ENCODE measurements at regions not wholly inside any gene's neighbourhood (a gene's known extent, or its start where the extent isn't known, plus 50 kb on each side); places are given as distances from the start of the nearest gene placed in this dataset.
"Not testable (repeated sequence)": the region's sequence is repeated elsewhere in the genome, so short reads cannot be mapped to it uniquely, and the experiment has no call there.

DNA sequence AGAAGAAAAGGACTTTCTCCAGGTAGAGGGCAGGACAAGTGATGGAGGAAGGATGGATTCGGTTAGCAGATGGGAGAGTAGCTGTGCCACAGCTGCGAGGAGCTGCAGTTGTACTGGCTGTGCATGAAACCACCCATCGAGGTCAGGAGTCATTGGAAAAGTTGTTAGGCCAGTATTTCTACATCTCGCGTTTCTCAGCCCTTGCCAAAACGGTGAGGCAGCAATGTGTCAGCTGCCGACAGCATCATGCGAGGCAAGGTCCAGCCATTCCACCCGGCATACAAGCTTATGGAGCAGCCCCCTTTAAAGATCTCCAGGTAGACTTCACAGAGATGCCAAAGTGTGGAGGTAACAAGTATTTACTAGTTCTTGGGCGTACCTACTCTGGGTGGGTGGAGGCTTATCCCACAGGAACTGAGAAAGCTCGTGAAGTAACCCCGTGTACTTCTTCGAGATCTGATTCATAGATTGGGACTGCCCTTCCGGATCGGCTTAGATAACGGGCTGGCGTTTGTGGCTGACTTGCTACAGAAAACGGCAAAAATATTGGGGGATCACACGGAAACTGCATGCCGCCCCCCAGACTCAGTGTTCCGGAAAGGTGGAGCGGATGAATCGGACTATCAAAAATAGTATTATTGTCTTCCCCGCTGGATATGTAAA is 105.0 kb upstream of the HMX1 start:
- DNase-seq (ENCODE audit: low read depth, low spot score), result not testable (repeated sequence)

DNA sequence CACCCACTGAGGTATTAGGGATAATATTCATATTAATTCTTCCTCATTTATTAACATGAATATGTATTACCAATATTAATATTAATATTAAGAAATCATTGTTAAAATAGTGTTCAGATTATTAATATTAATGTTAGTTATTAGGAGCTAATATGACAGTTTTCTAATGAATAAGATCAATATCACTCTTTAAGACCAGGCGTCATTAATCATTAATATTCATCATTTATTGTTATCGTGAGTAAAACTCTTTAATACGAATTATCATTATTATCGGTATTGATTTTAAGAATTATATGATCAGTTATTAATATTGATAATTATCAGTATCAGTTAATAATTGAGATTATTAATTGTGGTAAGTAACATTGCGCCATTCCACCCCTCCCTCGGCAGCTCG is 101.0 kb upstream of the HMX1 start:
- not testable (repeated sequence) for DNase-seq (ENCODE audit: low read depth, low spot score)

- DNase-seq (ENCODE audit: low read depth, low spot score), result not testable (repeated sequence)
Observed at GRCh38 chr4:8965896-8966295, 94.3 kb upstream of the HMX1 start.

DNA sequence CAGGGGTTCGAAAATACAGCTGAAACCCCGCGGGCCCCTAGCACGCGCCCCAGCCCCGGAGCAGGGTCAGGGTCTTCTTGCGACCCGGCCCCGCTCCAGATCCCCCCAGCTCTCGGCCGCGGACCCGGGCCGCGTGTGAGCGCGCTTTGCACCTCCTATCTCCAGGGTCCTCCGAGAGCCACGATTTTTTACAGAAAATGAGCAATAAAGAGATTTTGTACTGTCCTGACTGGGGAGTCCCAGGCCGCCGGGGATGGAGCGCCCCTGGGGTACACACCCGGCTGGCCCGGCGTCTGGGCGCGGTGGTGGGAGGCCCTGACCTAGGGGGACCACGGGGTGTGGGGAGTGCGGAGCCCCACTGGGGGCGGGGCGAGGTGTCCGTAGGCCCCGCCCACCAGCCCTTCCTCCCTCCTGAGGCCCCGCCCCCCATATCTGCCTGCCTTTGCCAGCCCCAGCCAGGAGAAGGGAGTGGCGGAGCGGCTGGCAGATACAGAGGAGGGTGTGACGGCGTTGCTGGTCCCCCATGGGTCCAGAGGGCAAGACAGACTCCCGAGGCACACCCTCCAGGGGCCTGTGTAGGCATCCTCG is 92.7 kb upstream of the HMX1 start:
- not testable (repeated sequence) for DNase-seq (ENCODE audit: low read depth, low spot score)

DNA sequence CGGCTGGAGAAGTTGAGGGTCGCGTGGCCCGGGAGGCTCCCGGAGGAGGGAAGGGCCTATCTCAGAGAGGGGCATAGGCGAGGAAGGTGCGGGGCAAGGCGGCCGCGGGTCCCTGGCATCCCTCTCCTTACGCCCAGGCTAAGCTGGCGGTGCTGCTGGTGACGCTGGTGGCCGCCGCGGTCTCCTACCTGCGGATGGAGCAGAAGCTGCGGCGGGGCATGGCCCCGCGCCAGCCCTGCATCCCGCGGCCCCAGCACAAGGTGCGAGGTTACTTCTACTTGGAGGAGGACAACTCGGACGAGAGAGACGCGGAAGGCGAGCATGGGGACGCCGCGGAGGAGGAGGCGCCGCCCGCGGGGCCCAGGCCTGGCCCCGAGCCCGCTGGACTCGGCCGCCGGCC is 91.9 kb upstream of the HMX1 start:
- not testable (repeated sequence) for DNase-seq (ENCODE audit: low read depth, low spot score)

- not testable (repeated sequence) for DNase-seq (ENCODE audit: low read depth, low spot score)
Observed at GRCh38 chr4:8961343-8961742, 89.7 kb upstream of the HMX1 start.

GRCh38 chr4:8959471-8959870 is 87.8 kb upstream of the HMX1 start:
- not testable (repeated sequence) for DNase-seq (ENCODE audit: low read depth, low spot score)

- not testable (repeated sequence) for DNase-seq (ENCODE audit: low read depth, low spot score)
Observed at GRCh38 chr4:8954001-8954400, 82.4 kb upstream of the HMX1 start.

GRCh38 chr4:8952791-8953190 is 81.2 kb upstream of the HMX1 start:
- not testable (repeated sequence) for DNase-seq (ENCODE audit: low read depth, low spot score)

DNA sequence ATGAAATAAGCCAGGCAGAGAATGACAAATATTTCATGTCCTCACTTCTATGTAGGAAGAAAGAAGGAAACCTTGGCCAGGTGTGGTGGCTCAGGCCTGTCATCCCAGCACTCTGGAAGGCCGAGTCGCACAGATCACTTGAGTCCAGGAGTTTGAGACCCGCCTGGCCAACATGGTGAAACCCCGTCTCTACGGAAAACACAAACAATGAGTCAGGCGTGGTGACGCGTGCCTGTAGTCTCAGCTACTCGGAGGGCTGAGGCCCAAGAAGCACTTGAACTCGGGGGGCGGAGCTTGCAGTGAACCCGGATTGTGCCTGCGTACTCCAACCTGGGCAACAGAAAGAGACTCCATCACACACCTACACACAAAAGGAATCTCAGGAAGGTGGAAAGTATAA is 80.5 kb upstream of the HMX1 start:
- DNase-seq (ENCODE audit: low read depth, low spot score), result not testable (repeated sequence)

DNA sequence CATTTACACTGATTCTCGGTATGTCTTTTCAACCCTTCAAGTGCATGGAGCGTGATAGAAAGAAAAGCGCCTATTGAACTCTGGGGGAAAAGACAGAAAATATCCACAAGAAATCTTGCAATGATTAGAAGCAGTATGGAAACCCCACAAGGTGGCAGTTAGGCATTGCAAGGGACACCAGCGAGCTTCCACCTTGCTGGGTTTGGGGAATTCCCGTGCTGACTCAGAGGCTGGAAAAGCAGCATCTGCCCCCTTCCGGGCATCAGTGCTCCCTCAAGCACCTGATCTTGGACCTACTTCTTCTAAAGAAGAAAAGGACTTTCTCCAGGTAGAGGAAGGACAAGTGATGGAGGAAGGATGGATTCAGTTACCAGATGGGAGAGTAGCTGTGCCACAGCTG is 73.9 kb upstream of the HMX1 start:
- DNase-seq (ENCODE audit: low read depth, low spot score), result not testable (repeated sequence)

DNA sequence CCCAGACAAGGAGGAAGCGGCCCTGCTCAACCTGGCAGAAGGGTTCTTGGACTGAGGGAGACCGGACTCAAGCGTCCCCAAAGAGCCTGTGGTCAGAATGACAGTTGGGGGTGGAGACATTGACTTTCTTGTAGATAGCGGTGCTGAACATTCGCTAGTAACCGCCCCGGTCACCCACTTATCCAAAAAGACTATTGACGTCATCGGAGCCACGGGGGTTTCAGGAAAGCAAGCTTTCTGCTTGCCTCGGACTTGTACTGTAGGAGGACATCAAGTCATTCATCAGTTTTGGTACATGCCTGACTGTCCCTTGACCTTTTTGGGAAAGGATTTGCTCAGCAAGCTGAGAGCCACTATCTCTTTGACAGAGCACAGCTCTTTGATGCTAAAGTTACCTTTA is 71.7 kb upstream of the HMX1 start:
- not testable (repeated sequence) for DNase-seq (ENCODE audit: low read depth, low spot score)

- DNase-seq (ENCODE audit: low read depth, low spot score), result not testable (repeated sequence)
Observed at GRCh38 chr4:8942088-8942487, 70.4 kb upstream of the HMX1 start.

- not testable (repeated sequence) for DNase-seq (ENCODE audit: low read depth, low spot score)
Observed at GRCh38 chr4:8941492-8941805, 69.8 kb upstream of the HMX1 start.

DNA sequence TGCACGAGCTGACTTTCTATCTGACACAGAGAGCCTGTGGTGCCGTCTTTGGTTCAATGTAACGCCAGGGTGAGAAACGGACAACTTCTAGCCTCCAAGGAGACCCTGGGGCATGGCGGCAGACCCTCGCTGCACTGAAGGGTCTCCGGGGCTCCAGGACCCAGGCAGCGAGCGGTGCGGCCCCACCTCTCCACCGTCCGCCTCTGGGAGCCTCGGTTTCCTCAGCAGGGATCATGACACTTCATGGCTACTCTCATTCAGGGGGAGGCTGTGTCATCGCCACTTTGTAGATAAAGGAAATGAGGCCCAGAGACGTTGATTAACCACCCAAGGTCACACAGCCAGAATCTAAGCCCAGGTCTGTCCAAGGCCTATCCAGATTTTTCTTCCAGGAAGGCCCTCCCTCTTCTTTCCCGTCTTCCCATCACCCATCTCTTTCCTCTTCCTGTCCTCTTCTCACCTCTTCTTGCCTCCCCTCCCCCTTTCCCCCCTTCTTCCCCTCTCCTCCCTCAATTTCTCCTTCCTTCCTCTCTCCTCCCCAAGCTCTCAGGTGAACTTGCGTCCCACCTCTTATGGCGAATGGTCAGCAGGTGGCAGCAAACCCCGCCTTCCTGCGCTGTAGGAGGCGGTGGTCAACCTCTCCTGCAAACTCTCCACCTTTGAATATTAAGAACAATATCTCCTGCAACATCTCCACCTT is 69.3 kb upstream of the HMX1 start:
- DNase-seq (ENCODE audit: low read depth, low spot score), result no peak

DNA sequence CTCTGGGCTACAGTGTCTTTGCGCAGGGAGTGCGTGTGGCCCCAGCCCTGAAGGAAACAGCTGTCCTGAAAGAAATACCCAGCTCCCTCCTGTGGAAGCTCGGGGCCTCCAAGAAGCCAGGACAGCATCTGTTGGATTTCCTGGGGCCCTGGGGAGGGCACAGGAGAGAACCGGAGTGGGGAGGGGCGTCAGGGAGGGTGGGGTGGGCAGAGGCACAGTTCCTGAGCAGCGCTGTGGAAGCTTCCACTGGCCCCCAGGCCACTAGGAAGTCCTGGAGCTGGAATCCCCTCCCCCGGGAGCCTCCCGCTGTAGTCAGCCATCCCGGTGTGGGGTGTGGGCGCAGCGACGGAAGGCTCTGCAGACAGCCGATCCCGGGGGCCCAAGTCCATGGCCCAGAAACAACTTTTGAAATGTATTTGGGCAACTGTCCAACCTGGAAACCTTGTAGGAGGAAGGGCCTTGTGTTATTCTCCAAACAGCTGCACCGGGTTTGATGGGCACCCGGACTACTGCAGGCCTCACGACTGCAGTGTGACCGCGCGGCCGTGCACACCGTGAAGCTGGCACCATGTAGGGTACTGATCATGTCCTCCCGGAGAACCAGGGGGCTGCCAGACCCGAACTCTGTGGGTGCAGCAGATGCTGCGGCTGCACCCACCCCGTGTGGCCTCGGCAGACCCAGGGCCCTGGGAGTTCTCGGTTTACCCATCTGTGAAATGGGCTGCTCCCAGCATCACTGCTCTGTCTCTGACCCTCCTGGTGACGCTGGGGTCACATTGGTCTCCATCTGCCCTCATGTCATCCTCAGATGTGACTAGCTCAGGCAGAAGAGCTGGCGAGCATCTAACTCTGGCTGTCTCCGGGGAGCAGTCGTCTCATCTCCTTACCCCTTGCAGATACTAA is 68.5 kb upstream of the HMX1 start:
- no peak for DNase-seq (ENCODE audit: low read depth, low spot score)

DNA sequence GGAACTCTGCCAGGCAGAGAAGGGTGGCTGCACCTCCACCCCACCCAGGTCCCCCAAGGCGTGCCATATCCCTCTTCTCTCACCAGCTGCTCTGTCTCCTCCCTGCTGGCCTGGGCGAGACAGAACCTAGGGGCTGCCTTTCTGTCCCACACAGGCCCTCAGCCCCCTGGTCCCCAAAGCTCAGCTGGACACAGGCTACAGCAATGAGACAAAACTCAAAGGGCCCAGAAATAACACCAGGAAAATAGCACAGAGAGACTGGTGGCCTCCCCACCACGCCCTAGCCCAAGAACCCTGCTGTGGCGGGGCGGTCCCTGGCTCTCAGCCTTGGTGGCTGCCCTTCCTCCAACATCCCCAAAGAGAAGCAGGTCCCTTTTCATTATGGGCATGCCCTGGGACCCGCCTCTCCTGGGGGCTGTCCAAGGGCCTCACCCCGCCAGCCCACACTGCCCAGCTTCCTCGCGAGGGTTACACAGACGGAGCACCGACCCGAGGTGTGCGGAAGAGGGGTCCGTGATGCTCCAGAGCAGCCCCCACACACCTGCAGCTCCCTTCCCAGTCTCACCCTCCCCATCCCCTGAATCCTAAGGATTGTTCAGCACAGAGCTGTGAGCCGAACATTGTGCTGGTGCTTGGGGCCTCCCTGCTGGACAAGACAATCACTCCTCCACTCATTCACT is 67.7 kb upstream of the HMX1 start:
- no peak for DNase-seq (ENCODE audit: low read depth, low spot score)

DNA sequence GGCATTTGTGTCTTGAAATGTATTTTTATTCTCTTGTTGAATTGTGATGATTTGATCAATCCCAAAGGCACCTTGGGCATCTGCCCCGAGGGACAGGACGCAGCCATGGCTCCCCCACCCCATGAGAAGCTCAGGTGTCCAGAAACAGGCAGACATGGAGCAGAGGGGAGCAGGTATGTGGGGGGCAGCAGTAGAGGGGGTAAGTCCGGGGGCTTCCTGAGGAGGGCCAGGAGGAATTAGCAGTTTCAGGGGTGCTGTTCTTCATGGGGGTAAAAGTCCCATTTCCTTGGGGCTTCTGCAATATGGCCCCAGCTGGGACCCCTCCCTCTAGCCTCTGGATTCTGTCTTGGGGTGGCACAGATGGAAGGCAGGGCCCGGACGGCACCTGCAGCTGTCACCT is 67.0 kb upstream of the HMX1 start:
- no peak for DNase-seq (ENCODE audit: low read depth, low spot score)

DNA sequence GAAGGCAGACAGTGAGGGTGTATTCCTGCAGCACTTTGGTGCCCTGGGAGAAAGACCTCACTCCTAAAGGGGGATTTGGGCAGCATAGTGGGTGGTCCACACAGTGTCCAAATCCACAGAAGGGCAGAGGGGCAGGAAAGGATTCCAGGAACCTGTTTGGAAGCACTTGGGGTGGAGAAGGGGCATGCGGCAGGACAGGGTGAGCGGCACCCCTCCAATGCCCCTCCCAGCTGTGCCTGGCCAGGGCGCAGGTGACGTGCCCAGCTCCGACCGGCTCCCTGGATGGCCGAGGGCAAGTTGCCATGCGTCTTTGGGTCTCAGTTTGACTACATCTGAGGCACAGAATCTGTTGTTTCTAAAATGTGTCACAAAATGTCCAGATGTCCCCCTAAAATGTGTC is 66.5 kb upstream of the HMX1 start:
- DNase-seq (ENCODE audit: low read depth, low spot score), result no peak

DNA sequence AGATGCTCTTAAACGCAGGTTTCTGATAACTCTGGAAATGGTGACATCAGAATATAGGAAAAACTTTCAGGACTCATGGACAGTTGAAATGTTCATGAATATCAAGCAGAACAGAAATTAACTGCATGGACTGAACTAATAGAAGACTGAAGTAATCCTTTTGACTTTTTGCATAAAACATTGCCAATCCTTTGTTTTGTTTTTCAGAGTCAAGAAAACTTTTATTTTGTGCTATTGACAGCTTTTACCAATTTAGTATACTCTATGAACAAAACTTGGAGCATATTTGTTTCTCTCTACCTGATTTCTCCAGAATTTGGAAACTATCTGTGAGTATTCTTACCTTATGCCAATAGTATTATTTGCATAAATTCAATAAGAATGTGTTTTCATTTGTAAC is 61.2 kb upstream of the HMX1 start:
- DNase-seq (ENCODE audit: low read depth, low spot score), result no peak

DNA sequence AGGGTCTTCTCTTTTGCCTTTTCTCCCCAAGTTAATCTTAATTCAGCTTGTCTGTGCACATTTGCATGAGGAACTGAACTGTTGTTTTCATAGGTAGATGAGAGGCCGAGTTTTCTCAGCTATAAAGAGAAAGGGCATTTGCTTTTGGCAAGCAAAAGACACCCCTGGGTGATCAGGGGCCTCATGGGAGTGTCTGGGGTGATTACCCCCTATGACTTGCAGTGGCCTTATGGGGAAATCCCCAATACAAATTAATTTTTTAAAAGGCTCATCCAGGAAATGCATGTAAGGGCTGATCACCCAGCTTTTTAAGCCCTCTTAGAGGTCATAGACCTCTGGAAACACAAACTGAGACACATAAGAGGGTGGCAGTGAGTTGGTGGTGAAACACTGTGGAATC is 56.4 kb upstream of the HMX1 start:
- no peak for DNase-seq (ENCODE audit: low read depth, low spot score)

DNA sequence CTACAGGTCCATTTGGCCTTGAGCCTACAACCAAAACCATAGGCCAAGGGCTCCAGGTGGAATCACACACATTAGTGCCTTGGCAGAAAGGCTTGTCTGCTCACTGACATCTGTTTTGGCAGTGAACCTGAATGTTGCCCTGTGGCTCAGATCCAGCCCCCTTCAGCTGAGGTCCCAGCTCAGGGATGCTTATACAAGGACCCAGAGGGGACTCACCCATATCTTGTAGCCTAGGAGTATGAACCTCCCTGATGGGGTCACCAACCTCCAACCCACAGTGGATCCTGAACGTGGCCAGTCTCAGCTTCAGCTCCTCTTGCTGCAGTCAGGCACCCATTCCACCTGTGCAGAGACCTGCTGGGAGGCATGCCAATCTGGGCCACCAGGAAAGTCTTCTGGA is 50.8 kb upstream of the HMX1 start:
- no peak for DNase-seq (ENCODE audit: low read depth, low spot score)

Measured in activated CD4-positive, CD25-positive, alpha-beta regulatory T cell treated with anti-CD3 and anti-CD28 coated beads, Interleukin-2, amount 50 U/mL, for 16 hours (primary cell).